GM19023 (cell line): ENCODE measurements at regions not wholly inside any gene's neighbourhood (a gene's known extent, or its start where the extent isn't known, plus 50 kb on each side); places are given as distances from the start of the nearest gene placed in this dataset.

Source experiments
- ATAC-seq: cut with Tn5 transposase; IDR thresholded peaks from one replicate; pipeline ENCODE4 v1.9.1; 2021; ENCODE audit warnings: mild to moderate bottlenecking, moderate library complexity; ENCODE audit not compliant: unreplicated experiment

DNA sequence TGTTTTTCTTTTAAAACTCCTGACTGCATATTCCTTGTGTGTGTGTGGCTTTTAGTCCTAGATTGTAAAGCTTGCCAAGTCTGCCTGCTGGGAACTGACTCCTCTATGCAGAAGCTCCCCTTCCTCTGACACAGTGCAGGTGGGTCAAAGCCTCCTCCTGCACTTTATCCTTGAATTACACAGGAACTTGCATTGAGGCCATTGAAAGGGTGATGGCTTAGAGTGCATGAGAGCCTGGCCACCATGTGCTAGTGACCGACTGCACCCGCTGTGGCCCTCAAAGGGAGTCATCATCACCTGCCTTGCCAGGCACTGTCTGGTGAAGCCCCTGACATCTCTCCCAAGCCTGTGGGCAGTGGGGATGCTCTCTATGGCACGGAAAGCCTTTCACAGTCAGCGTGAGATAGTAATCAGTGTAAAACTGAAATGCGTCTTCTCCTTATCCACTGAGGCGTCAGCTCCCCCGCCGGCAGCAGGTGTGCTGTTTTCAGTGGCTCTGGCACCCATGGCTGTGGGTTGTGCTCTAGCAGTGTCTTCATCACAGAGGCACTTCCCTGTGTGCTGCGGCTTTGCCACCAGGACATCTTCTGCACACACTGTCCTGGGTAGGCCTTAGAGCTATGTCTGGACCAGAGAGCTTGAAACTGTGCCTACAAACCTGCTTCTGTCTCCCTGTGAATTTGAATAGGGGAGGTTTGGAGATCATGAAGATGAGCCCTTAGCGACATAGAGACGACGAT, 87.9 kb downstream of the THBS2 start:
- ATAC-seq, result no peak

DNA sequence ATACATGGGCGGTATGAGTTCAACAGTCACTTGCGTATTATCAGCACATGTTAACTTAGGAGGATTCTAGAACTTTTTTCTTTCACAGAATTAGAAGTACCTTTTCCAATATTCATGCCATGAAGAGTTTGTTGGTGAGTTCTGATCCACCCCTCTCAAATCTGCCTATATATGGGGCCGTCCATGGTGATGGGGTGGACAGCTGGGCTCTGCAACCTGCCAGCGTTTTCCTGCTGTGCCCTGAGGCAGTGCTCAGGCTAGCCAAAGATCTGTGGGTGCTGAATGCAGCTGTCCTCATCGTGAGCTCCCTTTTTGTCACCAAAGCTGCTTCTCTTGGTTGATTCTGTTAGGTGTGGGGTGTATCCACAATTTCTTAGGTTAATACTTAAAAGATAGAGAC, 88.7 kb downstream of the THBS2 start:
- no peak for ATAC-seq

DNA sequence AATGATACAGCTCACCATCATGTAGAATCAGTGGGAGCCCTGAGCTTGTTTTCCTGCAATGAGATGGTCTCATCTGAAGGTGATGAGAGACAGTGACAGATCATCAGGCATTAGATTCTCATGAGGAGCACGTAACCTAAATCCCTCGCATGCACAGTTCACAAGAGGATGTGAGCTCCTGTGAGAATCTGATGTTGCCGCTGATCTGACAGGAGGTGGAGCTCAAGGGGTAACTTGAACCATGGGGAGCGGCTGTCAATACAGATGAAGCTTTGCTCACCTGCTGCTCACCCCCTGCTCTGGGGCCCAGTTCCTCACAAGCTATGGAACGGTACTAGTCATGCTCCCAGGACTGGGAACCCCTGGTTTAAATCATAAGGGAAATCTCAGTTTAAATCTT, 89.2 kb downstream of the THBS2 start:
- no peak for ATAC-seq

DNA sequence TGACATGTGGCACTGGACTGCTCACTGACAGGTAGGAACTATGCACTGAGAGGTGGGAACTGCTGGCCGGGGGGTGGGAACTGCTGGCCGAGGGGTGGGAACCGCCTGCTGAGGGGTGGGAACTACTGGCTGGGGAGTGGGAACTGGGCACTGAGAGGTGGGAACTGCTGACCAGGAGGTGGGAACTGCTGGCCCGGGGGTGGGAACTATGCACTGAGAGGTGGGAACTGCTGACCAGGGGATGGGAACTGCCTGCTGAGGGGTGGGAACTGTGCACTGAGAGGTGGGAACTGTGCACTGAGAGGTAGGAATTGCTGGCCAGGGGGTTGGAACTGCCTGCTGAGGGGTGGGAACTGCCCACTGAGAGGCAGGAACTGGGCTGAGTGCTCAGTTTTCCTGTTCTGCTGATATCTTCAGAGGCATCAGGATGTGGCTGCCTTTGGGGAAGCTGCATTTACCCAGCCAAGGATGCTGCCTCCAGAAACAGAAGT, 90.2 kb downstream of the THBS2 start:
- no peak for ATAC-seq

DNA sequence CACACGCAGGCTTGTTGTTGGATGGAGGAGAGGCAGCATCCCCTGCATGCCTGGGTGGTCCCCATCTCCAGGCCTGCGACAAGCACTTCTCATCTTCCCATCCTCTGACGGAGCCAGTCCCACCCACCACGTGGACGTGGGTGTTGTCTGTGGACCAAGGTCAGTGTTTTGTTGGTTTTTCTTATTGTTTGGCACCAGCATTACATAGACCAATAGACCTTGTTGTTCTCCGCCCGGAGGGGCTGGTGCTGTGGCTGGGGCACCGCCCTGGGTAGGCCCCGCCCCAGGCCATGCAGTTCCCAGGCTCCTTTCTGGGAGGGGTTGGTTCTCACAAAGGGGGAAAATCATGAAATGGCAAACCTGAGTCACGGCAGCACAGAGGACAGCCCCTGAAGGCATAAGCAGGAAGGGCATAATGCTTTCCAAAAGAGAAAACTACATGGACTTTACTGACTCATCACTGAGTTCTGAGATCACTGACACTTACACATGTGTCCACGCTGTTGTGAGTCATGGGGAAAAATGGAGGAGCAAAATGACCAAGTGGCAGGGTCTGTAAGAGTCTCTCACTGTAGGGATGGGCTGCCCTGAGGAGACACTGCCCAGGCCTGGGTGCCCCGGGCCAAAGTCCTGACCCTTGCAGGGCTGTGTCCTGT, 90.8 kb downstream of the THBS2 start:
- ATAC-seq, result no peak

DNA sequence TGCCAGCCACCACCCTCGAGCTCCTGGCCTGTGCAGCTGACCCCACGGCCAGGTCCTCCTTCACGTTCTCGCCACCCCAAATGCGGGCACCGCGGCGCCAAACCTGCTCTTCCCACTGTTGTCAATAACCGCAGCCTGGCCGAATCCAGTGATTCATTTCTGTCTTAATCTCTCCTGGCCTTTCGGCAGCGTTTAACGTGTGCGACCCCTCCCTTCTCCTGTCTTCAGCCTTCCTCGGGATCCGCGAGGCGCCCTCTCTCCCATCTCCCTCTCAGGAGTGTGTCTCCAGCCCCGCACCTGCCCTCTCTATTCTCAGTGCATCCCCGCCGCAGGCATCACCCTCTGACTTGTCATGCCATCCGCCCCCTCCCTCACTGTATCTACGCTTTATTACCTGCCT, 91.4 kb downstream of the THBS2 start:
- ATAC-seq, result no peak

DNA sequence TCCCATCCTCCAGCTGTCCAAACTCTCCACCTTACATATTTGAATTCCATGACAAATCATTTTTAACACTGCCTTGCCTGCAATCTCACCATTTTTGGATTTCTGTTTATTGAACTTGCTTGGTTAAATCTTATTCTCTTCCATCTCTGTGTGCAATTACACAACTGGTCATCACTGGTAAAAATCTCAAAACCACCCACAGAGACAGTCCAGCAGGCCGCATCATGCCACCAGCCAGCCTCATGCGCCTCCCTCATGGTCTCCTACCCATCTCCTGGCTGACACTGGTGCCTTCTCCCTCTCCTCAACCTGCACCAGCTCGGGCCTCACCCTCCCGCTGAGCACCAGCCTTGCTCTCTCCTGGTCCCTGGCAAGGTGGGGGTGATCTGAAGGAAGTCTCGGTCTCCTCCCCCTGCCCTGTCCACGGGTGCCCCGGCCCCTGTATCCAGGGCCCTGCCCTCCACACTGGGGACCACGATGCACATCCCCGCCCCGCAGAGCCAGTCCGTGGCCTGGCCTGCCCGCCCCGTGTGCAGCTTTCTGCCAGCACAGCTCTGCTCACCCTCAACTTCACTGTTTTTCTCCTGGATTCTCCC, 92.0 kb downstream of the THBS2 start:
- no peak for ATAC-seq

DNA sequence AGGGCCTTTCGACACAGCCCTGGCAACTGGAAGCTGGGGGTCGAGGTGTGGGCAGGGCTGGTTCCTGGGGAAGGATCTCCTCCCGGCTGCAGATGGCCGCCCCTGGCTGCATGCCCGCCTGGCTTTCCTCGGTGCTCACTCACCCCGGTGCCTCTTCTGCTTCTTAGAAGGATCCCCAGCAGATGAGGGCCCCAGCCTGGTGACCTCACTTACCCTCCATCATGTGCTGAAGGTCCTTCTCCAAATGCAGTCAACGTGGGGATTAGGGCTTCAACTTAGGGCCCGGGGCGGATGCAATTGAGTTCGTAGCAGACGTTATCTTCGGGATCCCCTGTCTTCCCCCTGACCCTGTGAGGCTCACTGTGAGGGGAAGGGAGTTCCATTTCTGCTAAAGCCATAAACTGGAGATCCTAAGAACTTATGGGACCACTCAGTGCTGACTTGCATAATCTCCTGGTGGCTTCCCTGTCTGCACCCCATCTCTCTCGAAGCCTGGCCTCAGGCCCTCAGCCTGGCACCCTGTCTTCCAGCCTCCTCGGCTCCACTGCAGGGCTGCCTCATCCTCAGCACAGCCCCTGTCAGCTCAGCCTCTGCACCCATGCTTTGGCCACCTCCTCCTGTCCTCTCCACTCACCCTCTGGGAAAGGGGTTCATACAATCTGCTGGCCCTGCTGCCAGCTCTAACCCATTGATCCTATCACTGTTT, 92.6 kb downstream of the THBS2 start:
- ATAC-seq, result no peak

DNA sequence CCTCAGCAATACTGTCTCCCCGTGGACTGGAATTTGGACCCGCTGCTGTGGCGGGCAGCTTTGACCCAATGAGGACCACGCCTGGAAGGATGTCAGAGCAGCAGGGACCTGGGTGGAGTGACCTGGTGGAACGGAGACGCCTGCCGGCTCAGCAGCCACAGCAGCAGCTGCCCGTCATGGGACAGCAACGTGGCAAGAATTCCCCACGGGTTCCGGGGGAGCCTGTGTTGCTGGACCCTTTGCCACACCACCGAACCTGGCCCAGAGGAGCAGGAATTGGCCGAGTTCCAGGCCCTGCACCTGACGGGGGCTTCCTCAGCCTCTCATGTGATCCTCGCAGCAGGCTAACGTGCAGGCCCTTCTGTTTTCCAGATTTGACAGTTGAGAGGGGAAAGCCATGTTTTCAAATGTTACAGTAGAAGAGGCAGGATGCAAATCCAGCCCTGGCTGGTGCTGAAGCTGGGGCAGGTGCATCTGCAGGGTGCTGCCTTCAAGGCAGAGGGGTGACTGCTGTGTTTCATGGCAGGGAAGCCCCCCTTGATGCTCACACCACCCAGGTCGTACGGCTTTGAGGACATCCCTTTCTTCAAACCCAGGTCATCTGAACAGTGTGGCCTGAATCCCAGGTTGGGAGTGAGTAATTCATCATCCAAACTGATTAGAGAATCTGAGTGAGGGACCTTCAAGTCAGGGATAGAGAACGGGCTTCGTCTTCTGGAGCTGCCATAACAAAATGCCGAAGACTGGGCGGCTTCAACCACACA, 93.4 kb downstream of the THBS2 start:
- ATAC-seq, result no peak

DNA sequence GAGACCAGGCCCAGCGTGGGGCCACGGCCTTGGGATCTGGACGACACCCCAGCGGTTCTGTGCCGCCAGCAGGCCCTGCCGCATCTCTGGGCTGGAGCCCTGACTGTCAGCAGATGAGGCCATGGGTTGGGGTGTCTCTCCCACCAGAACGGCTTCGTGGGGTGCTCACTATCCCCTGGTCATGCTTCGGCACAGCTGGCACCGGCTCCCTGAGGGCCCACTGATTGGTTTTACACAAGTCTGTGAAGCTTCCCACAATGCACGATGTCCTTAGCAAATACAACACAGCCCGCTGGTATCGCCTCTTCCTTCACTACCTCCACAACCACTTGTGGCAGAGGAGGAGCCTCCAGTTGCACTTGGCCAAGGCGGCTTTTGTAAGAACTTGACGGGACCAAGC, 94.3 kb downstream of the THBS2 start:
- ATAC-seq, result no peak

DNA sequence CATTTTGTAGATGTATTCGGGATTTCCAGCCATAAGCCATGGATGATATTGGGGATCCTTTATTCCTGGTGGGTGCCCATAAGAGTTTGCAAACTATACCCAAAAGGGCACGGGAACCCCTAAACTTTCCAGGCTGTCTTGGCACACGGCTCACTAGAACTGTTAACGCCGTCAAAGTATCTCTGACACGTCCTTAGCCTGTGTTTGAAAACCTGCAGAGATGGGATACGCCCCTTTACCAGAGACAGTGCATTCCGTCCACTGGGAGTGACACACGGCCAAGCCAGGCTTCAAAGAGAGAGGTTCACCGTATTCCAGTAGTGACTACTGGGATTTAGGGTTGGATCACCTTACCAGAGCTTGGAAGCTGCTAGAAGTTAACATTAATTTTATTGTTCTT, 95.0 kb downstream of the THBS2 start:
- ATAC-seq, result no peak

DNA sequence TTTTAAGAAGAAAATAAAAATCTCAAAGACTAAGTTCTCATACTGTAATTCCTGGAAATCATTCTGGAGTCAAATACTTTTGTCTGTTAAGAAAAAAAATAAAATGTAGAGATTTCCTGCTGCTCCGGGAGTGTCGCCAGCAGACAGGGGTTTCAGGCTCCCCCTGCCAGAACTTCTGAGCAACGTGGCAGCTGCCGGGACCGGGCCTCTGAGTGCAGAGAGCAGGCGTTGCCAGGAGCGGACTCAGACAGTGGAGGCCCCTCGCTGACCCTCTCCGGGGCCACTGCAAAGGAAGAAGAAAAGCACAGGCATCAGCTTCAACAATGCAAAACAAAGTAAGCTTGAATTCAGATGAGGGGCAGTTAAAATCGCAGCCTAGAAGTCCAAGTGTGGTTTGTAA, 95.5 kb downstream of the THBS2 start:
- no peak for ATAC-seq

DNA sequence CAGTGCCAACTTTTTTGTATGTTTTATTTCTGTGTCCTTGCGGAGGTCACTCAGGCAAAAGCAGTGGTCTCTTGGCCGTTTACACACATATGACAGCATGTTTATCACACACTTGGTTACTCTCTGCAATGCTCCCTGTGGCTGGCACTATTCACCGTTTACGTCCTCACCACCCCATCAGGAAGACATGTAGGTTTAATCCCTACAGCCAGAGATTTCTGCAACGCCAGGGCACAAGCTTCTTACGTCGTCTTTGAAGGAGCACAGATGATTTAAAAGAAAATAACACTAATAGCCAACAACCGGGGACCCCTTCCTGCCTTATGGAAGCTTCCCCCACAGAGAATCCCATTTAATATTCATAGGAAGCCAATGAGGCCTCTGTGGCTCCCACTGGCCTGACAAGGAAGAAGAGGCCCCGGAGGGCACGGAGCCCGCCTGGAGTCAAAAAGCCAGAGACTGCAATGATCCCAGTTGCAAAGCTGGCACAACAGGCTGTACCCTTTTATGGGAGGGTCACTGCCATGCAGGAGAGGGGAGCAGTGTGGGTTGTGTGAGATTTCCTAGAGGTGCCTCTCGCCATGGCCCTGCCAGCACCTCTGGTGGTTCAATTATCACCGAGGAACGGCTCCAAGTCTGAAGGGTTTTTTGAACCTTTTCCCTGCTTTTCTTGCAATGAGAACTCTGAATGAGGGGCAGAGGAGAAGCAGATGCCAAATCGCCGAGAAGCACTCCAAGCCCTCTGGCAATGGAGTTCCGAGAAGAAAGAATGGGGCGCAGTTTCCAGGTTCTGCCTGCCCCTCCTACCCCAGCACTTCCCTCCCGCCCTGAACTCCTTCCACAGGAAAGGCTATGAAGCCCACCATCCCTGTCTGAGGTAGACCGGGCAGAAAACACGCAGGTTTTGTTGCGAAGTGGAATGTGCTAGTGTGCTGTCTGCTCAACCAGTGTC, 96.2 kb downstream of the THBS2 start:
- no peak for ATAC-seq

DNA sequence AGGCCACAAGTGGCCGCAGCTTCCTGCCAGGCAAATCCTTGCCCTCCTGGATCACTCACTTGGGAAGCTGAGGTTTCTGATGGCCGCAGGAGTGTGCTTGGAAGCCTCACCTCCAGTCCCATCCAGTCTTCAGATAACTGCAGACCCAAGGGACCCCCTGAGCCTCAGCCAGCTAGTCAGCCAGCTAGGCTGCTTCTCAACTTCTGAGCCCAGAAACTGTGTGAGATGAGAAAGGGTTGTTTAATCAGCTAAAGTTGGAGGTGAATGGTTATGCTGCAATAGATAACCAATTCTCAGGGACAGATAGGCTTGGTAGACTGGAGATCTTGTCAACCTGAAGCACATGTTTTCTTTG, 96.9 kb downstream of the THBS2 start:
- ATAC-seq, result no peak

DNA sequence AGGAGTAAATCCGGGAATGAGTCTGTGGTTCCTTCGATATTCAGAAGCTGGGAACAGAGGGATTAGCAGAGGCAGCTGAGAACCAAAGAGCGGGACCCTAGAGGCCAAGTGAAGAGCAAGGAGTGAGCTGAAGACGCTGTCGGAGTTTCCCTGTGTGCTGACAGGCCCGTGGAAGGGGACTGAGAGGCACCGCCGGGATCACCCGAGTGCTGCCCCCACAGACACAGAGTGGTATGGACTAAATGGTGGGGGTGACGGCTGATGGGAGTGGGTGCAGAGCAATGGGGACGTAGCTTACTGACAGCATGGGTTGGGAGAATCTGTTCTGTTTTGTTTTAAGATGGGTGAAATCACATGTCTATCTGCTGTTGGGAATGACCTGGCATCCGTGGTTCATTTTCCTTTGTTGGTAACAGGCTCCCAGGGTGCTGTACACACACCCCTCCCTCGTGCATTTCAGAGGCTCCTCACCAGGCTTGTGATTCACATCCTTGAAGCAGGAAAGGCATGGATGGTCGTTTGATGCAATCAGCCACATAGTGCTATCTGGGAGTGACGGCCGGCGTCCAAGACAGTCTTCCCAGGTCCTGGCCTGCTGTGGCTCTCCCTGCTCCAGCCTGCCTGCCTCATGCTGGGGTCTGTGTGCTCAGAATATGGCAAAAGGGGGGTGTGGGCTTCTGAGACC, 97.4 kb downstream of the THBS2 start:
- ATAC-seq, result no peak

DNA sequence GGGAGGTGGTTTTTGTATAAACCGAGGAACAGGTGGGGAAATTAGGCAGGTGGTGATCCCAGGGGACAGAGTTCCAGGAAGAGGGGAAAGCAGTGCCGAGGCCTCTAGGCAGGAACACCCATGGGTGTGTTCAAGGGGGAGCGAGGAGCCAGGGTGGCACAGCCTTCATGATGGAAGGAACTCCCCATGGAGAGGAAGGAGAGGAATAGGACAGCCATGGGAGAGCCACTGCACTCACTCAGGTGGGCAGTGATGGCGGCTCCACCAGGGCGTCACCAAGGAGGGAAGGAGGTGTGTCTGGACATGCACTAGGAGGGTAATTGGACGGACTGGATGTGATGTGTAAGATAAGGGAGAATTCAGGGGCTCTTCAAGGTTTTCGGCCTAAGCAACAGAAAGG, 98.2 kb downstream of the THBS2 start:
- ATAC-seq, result no peak

DNA sequence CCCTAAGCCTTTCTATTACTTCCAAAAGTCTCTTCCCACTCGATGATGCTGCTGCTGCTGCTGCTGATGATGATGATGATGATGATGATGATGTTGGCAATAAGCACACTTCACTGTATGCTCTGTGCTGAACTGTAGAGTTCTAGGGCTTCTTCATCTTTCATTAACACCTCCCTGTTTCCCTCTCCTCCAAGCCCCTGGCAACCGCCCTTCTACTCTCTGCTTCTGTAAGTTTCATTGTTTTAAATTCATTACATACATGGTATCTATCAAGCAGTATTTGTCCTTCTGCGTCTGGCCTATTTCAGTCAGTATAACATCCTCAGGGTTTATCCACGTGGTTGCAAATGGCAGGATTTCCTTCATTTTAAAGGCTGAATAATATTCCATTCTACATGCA, 100.2 kb downstream of the THBS2 start:
- no peak for ATAC-seq

DNA sequence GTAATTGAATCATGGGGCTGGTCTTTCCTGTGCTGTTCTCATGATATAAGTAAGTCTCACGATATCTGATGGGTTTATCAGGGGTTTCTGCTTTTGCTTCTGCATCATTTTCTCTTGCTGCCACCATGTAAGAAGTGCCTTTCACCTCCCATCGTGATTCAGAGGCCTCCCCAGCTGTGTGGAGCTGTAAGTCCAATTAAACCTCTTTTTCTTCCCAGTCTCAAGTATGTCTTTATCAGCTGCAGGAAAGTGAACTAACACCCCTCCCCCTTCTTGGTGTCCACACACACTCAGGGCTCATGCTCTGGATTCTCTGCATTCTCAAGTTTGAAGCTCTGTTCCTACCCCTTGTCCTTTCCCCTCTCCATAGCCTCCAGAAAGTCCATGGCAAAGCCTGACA, 107.1 kb downstream of the THBS2 start:
- no peak for ATAC-seq

DNA sequence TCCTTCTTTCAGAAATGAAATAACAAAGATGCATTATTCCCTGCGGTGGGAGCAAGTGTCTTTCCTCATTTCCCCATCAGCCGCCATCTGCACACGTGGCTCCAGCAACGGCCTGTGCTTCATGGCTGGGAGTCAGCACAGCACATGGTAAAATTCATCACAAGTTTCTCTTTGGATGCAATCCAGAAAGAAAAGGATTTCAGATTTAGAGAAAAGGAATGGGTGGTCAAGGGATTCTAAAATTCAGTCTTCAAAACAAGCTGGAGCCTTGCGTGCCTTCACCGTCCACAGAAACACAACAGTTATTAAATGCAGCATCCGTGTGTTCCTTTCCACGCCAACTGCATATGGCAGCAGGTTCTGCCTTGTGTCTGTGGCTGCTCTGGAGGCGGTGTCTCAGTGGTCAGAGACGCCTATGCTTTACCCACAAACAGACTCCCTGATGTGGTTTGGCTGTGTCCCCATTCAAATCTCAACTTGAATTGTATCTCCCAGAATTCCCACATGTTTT, 107.6 kb downstream of the THBS2 start:
- no peak for ATAC-seq
